ENCODE measurements at regions not wholly inside any gene's neighbourhood (a gene's known extent, or its start where the extent isn't known, plus 50 kb on each side); places are given as distances from the start of the nearest gene placed in this dataset.
A peak's percentile ranks its signal among the peaks of the same experiment; 100 is the strongest.

GRCh38 chr1:228852511-228853088, 117.3 kb downstream of the RHOU start:
- TF ChIP-seq CTCF (IDR thresholded peaks at IDR 0.05; ENCODE audit: insufficient read depth, missing control alignments), result no peak
- FAIRE-seq, result no peak
- no peak for DNase-seq (ENCODE audit: insufficient read length, low spot score)

GRCh38 chr1:228853191-228853590, 117.9 kb downstream of the RHOU start:
- TF ChIP-seq CTCF (IDR thresholded peaks at IDR 0.05; ENCODE audit: insufficient read depth, missing control alignments), result no peak
- DNase-seq (ENCODE audit: insufficient read length, low spot score) (no peak), FAIRE-seq (peak; percentile 69)

GRCh38 chr1:228853637-228854036, 118.4 kb downstream of the RHOU start:
- FAIRE-seq, result no peak
- TF ChIP-seq CTCF (IDR thresholded peaks at IDR 0.05; ENCODE audit: insufficient read depth, missing control alignments), result no peak
- no peak for DNase-seq (ENCODE audit: insufficient read length, low spot score)

GRCh38 chr1:228854907-228855306, 119.6 kb downstream of the RHOU start:
- TF ChIP-seq CTCF (IDR thresholded peaks at IDR 0.05; ENCODE audit: insufficient read depth, missing control alignments), result no peak
- DNase-seq (ENCODE audit: insufficient read length, low spot score) (no peak), FAIRE-seq (no peak)

- TF ChIP-seq CTCF (IDR thresholded peaks at IDR 0.05; ENCODE audit: insufficient read depth, missing control alignments), result no peak
- DNase-seq (ENCODE audit: insufficient read length, low spot score) (no peak), FAIRE-seq (no peak)
Observed at GRCh38 chr1:228857611-228858010, 122.3 kb downstream of the RHOU start.

- FAIRE-seq, result no peak
- no peak for DNase-seq (ENCODE audit: insufficient read length, low spot score)
- TF ChIP-seq CTCF (IDR thresholded peaks at IDR 0.05; ENCODE audit: insufficient read depth, missing control alignments), result no peak
Observed at GRCh38 chr1:228860911-228861831, 125.9 kb downstream of the RHOU start.

- no peak for TF ChIP-seq CTCF (IDR thresholded peaks at IDR 0.05; ENCODE audit: insufficient read depth, missing control alignments)
- DNase-seq (ENCODE audit: insufficient read length, low spot score) (no peak), FAIRE-seq (no peak)
Observed at GRCh38 chr1:228861832-228862180, 126.5 kb downstream of the RHOU start.
